Spleen (tissue), 7 donors: ENCODE measurements at regions not wholly inside any gene's neighbourhood (a gene's known extent, or its start where the extent isn't known, plus 50 kb on each side); places are given as distances from the start of the nearest gene placed in this dataset.

Experiments
- POLR2A ChIP-seq, 3 donors: fragments of 450-650 bp; IDR thresholded peaks; one replicate each; pipeline ENCODE4 v1.5.1; 2017; ENCODE audit warnings: antibody characterized with exemption in 3 of 3, mild to moderate bottlenecking in 1 of 3
- POLR2AphosphoS5 ChIP-seq, 3 donors: sonication (generic); formaldehyde crosslinking; IDR thresholded peaks; one replicate each; pipeline ENCODE4 v1.5.1; 2017; ENCODE audit warnings: antibody characterized with exemption in 3 of 3
- TF ChIP-seq, protein P1 (sequence below), 11 experiments: fragments of 200-600 bp in 7 of 11; fragments of 450-650 bp in 4 of 11; sonication (generic) in 4 of 11; IDR thresholded peaks in 8 of 11; conservative IDR thresholded peaks in 3 of 11; 1 replicate in 7 of 11; 2 replicates in 4 of 11; pipeline versions ENCODE4 v1.4.0 to v1.8.0; 2016 to 2021; ENCODE audit warnings: antibody characterized with exemption in 11 of 11, inconsistent platforms in 4 of 11, mild to moderate bottlenecking in 1 of 11
- donor health status: DM: no; HTN: no; CAD: no; lungs with moderate emphysema.
- donor health status: DM: no; HTN: no; CAD: no.
- donor health status: DM: no; HTN: no; CAD: no.

DNA sequence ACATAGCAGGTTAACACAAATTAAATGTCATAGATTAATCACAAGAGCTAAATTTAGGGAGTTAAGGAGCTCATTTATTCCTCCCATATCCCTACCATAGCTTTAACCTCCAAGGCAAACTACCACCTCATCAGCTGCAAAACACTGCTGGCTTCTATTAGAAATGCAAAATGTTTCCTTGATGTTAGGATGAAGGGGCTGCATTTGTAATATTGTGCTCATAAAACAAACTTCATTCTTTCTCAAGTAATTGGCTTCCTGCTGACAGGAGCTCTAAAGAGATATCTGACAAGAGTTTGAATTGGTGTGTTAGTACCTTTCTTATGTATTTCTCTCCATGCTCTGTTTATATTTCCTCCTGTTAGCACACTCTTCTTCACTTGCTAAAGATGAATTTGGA, 152.1 kb downstream of the OLFM4 start:
- no peak for TF ChIP-seq POLR2A (IDR thresholded peaks at IDR 0.05)
- TF ChIP-seq, protein P1, sequence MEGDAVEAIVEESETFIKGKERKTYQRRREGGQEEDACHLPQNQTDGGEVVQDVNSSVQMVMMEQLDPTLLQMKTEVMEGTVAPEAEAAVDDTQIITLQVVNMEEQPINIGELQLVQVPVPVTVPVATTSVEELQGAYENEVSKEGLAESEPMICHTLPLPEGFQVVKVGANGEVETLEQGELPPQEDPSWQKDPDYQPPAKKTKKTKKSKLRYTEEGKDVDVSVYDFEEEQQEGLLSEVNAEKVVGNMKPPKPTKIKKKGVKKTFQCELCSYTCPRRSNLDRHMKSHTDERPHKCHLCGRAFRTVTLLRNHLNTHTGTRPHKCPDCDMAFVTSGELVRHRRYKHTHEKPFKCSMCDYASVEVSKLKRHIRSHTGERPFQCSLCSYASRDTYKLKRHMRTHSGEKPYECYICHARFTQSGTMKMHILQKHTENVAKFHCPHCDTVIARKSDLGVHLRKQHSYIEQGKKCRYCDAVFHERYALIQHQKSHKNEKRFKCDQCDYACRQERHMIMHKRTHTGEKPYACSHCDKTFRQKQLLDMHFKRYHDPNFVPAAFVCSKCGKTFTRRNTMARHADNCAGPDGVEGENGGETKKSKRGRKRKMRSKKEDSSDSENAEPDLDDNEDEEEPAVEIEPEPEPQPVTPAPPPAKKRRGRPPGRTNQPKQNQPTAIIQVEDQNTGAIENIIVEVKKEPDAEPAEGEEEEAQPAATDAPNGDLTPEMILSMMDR (IDR thresholded peaks at IDR 0.05 in 8 of 11, conservative IDR thresholded peaks at IDR 0.05 in 3 of 11), result no peak
- no peak for TF ChIP-seq POLR2AphosphoS5 (IDR thresholded peaks at IDR 0.05)
